ENCODE measurements at regions not wholly inside any gene's neighbourhood (a gene's known extent, or its start where the extent isn't known, plus 50 kb on each side); places are given as distances from the start of the nearest gene placed in this dataset.

DNA sequence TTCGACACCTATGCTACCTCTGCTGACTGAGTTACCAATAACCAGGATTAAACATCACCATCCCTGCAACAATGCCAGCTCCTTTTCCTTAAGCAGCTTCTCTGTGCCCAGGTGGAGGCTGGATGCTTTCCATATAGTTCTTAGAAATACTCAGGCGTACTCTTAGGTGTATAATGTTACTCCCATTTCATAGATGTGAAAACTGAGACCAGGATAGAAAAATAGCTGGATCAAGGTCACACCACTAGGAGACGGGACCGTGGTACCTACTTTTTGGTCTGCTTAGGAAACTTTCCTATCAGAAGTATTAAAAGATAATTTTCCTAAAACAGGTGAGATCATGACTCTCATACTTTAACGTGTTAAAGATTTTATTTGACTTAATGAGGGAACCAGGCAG, 141.7 kb upstream of the RPL38 start:
- no peak for DNase-seq

DNA sequence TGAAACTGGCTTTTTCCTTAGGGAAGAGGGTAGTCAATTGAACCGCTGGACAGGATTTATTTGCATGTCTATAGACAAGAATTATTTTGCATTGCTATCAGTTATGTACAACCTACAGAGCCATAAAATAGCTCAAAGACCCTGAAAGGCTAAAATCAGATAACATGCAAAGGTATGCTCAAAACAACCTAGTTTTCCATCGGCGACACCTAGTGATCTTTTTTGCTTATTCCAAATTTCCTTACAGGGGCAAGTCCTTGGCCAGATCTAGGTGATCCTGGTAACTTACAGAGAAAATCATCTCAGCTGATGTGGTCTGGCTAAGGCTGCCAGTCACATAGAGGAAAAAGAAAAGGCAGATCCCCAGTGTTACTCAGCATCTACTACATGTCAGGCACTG, 141.2 kb upstream of the RPL38 start:
- DNase-seq = no peak

DNA sequence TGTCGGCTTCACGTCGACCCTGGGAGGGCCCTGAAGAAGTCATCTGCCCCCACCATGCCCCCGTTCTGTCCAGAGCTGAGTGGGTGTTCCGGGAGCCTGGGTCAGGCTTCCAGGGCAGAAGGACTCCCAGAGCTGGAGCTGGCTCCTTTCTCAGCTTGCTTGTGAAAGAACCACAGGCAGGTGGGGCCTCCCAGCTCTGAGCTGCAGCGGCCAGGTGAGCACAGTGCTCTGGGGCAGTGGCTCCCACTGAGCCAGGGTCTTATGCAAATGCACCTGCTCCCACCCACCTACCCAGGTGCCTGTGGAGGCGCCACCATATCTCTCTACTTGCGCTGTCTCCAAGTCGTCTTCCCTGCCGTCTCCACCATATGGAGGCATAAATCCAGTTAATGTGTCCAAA, 140.0 kb upstream of the RPL38 start:
- DNase-seq = no peak

DNA sequence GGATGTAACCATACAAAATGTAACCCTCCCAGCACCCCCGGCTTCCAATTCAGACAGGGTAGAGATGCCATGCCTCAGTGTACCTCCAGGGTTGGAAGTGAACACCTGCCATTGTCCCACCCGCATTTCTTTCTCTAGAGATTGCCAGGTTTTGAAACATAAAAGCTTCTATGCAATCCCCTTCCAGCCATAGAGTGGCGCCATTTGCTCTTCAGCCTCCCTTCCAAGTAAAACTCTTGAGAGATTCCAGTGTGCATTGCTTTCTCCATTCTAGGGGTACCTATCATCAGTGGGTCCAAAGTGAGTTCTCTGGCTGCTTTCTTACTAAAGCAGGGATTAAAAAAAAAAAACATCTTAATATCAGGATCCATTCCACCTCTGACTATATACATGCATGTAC, 133.1 kb upstream of the RPL38 start:
- DNase-seq = no peak

DNA sequence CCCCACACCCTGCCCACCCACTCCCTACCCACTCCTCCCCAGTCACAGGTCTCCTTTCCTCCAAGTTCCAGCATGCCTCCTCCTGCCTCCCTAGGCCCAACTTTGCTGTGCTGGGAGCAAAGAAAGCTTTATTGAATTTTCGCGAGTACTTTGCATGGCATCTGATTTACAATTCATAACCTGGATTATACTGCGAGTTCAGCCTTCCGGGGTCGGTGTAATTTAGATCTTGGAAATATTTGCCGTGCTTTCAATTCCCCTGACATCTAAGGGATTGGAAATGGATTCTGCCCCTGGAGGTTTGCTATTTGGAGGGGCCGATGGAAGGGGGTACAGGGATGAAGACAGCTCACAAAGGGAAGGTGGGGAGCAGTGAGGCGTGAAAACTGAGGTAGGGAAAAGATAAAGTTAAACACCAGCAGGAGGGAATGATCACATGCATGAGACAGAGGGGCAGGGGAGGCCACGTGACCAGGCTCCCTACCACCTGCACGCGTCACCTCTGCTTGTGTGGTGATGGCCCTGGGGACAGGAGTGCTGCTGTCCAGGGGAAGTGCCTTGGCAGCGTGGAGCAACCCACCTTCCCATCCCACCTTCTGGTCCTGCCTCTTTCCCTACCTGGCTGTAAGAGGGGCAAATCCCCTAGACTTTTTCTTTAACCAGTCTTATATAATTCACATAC, 132.3 kb upstream of the RPL38 start:
- DNase-seq = no peak

DNA sequence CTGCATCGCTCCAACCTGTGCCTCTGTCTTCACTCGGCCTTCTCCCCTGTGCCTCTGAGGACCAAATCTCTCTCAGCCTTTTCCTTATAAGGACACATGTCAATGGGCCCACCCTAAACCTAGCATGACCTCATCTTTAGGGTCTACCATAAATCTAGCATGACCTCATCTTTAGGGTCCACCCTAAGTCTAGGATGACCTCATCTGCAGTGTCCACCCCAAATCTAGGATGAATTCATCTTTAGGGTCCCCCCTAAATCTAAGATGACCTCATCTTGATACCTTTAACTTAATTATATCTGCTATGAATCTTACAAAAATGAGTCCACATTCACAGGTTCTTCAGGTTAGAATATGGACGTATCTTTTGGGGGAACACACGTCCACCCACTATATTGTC, 131.1 kb upstream of the RPL38 start:
- no peak for DNase-seq

DNA sequence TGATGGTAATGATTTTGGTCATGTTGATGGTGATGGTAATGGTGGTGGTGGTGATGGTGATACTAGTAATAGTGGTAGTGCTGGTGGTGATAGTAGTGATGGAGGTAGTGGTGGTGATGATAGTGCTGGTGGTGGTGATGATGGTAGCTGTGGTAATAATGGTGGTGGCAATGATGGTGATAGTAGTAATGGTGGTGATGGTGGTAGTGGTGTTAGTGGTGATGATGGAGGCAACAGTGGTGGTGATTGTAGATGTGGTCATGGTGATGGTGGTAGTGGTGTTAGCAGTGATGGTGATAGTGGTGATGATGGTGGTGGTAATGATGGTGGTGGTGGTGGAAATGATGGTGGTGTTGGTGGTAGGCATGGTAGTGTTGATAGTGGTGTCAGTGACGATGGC, 127.0 kb upstream of the RPL38 start:
- no peak for DNase-seq

DNA sequence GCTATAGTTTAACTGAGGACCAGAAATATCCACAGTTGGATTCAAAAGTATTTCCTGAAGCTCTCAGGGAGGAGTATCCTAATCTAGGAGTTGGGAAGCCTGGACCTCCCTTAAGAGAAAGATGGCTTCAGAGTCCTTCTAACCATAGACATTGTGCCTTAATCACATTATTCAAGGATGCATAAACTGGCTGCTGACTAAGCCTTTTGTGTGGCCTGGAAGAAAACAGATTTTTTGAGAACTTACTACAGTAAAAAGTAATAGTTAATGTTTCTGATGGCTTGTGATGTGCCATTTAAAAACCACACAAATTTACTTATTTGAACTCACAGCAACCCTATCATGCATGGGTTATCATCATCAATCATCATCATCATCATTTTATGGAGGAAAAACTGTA, 126.2 kb upstream of the RPL38 start:
- DNase-seq = no peak

DNA sequence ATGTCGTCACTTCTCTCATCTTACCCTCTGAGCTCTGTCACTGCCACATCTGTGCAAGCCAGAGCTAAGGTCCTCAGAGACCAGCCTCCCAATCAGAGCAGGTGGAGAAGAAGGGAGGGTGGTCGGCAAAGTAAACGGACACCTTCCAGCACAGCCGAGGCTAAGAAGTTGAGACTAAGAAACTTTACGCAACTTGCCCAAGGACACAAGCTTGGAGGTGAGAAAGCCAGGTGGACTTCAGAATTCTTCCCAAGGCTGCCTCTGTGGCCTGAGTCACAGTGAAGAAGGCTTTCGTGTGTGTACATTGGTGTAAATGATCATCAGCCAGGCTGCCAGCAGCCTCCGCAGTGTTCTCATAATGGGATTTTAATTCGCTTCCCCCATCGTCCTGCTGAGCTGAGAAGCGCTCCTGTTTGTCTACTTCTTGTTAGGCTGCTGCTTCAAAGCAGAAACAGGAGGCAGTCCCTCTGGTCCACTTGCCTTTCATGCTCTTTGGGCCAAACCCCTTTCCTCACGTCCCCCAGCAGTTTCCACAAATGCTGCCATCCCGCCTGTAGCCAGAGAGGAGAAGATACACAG, 125.0 kb upstream of the RPL38 start:
- peak; percentile 38 for DNase-seq

DNA sequence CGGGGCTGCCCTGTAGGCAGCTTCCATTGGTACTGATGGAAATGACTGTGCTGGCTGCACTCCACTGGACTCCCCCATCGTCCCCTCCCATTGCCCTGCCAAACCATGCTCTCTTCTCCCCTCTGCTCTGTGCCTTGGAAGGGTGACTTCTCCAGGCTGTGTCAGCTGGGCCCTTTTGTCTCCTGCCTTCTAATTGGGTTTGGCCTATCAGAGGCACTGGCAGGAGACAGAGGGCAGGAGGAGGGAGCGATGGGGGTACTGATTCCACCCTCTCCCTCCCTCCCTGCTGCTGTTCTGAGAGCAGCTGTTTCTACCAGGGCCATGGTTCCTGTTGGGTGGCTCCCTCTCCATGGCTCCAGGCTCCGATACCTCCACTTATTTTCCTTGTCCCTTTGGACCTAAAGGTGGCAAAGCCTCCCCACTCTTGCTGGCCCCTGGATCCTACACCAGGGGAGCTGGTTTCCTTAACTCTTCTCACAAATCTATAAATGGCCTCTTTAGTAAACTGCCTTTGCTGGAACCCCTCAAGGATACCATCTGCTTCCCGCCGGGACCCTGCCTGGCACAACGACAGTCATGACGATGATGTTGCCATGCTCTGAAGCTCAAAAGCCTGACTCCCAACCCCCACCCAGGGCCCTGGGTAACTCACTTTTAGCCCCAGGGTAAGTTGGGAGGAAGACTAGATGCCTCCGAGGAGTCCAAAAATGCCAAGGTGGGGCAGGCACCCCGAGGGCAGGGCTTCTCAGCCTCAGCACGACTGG, 123.8 kb upstream of the RPL38 start:
- no peak for DNase-seq

DNA sequence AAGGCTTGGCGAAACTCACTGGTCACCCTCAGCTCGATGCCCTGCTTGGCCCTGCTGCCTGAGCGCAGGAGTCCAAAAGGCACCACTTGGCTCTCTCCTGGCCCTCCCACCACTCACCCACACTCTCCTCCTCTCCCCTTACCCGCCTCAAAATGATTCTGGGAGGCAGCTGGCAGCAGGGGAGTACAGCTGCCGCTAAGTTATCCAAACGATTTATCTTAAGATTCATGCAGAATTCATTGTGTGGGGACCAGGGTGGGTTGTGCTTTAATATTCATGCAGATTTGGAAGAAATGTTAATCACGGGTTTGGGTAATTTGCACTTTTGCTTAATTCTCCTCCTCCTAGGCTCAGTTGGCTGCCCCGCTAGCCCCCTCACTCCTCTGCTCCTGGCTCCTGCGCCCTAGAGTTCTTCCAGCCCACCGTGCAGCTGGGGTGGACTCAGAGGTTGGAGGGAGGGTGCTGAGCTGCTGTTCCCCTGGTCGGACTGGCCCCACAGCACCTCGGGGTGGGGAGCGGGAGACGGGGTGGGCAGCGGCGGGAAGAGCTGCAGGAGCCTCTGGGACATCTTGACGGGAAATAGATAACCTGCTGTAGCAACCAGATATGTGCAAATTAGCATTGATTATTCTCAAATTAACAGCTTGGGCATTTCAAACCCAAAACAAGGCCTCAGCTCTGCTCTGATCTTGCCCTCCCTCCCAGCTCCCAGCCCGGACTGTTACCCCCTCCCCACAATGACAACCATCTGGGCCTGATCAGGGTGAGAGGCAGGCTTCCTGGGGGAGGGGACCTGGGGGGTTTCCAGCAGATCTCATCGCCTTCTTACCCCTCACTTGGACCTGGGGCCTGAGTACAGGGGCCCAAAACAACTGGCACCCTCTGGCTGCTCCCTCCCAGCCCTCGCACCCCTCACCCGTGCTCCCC, 122.6 kb upstream of the RPL38 start:
- no peak for DNase-seq

DNA sequence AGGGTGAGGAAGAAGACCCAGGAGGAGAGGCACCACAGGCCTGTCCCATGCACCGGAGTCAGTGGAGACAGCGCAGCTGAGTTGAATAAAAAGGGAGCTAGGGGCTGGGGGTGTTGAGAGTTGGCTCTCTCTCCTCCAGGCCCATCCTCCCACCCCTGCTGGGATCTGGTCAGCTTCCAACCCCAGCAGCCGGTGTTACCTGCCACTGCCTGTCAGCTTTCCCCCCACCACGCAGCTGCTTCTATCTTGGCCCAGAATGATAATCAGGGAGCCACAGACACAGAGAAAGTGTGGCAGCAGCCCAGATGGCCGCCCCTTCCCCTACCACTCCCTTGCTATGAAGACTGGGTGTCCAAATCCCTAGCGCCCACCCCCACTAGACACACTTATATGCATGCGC, 120.6 kb upstream of the RPL38 start:
- DNase-seq = peak; percentile 58

DNA sequence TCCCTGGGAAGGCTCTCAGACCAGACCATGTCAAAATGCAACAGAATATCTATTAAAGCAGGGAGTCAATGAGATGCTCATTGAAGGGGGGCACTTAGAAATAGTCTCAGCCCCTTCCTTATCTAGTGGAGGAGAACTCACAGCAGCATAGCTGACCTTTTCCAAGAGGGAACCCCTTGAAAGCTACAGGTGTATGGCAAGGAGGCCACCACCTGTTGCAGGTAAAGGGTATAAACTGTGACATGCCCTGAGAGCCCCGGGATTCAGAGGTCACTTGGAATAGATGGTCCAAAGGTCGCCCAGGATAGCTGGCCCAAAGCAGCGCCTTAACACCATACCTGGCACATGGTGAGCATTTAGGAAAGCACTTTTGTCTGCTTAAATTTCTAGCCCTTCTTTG, 120.2 kb upstream of the RPL38 start:
- no peak for DNase-seq

DNA sequence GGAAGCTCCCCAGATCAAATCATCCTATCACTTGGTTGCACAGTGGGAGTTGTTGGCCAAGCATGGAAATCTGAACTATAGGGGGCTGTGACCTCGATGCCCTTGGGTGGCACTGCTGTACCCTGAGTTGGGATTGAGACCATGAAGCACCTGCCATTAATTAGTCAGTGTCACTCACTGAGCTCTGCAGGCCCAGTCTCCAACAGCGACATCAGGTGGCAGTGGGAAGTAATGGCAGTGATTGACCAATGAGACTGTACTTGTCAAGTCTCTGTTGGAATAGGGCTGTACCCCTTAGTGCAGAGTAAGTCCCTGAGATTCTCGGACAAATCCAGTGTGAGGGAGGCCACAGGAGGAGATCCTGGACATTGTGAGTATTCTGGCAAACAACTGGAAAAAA, 118.0 kb upstream of the RPL38 start:
- no peak for DNase-seq

DNA sequence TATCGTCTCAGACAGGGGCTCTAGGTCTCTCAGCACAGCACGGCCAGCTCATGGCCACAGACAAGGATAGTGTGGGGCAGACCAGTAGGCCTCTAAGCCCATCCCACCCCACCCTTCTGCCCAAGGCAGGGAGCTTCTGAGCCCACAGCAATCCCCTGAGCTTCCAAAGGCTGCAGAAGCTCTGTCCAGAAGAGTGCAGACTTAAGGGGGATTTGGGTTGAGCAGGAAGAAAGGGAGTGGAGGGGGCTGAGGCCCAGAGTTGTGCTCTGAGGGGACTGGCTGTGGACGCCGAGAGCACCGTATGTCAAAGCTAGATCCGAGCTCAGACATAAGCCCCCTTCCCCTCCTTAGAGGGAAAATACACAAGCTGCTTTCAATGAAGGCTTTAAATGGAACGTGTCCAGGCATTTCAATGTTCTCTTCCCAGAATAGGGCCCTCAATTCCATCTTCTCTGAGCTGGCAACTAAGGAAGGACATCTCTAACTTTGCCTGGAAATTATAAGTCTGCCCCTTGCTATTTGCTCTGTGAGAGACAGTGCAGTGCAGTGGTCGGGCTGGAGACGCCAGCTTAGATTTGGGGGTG, 116.4 kb upstream of the RPL38 start:
- DNase-seq = no peak

DNA sequence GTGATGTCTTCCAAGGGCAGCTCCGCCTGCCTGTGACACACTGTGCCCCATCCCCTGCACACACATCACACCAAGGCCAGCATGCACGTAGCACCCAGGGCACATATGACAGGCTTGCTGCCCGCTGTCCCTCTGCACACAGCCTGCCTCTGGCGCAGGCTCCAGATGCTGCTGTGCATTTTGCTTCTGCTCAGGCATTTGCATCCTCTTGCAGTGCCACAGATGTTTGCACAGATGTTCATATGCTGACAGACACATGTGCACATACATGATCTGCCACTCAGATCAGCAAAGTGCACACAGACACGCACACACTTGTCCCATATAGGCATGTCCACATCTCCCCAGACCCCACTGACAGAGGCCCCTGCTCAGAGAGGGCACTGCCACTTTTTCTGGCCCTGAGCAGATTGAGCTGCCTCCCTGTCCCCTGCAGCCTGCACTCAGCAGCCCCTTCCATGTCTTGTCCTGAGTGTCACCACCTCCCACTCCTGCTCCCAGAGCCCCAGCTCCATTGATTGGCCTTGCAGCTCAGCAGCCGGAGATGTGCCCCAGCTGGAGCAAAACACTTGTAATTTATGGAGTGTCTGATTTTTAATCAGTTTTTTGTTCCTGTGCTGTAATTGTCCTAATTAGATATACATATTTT, 115.1 kb upstream of the RPL38 start:
- DNase-seq = no peak

DNA sequence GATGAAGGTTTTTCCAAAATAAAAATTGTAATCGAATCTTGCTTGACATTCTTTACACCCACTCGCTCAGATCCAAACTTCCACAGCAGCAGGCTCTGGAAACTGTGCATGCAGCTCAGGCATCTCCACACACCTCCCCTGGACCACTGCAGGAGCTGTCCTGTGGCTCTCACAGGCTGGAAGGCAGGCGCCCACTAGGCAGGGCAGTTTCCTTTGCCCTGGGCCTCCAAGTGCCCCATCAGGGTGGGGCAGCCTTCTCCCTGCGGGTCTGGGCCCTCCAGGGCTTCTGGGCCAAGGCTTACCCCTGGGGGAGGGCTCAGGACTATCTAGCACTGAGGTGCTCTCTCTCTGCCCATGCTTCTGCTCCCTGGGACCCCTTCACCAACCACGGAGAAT, 114.5 kb upstream of the RPL38 start:
- DNase-seq = no peak

DNA sequence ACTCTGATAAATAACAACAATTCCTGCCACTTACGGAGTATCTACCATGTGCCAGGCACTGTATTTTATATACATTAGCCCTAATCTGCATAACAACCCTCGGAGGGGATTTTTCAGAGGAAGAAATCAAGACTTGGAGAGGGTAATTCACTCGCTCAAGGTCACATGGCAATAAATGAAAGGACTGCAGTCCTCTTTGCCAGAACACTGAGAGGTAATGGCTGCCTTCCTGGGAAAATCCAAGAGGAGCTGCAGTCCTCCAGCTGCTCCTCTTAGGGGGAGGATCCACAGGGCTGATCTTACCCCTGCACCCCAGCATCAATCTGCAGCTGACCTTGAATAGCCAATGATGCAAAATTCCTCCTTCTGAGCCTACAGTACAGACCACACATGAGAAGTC, 114.1 kb upstream of the RPL38 start:
- no peak for DNase-seq

DNA sequence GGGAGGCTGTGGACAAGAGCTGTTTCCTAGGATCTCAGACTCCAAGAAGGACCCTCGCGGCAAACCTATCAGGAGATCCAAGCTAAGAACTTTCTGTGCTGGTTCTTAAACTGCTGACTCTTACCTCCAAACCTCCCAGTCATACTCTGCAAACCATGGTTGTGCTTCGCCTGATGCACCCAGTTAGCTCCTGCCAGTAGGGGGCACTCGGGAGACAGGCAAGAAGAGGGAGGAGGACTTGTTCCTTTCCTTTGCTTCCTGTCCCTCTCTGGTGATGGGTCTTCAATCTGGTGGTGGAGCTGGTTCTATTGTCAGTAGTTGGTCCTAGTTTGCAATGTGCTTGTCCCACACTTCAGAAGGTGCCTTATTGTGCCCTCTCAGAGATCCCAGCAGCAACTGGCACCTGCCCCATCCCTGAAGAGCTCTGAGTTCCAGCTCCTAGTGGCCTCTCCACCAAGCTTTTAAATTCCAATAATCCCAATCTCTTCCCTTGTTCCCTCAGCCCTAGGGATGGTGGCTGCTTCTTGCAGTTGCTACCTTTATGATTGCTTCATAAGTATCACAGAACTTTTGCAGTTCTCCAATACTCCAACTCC, 113.5 kb upstream of the RPL38 start:
- peak; percentile 60 for DNase-seq

DNA sequence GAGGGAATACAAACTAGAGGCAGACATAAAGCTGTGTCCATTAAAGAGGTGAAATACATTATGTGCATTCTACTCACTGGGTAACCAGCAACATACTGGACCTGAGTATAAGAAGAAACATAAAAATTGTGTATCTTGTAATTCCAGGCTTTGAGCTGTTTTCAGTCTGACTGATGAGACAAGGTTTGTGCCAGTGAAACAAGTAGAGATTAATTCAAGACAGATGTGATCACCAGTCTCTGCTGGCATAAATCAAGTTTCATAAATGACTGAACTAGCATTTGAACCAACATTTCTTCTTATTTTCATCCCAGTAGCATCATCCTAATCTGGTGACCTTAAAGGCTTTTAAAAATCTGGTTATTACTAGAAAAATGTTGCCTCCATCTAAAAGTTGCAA, 108.8 kb upstream of the RPL38 start:
- DNase-seq = no peak

DNA sequence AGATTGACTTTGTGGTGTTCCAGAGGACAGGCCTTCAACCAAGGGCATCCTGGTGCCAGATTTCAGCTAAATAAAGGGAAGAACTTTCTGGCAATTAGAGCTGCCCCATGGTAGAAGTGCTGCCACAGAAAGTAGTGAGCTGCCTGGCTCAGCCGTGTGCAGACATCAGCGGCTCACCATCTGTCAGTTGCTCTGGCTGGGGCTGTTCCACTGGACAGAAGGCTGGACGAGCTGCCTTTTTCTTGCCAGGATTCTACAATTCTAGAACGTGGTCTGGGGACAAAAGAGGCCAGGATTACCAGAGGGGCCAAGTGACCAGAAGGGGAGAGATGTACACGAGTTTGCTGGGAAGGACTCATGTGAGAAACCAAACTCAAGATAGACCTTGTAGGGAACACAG, 107.0 kb upstream of the RPL38 start:
- DNase-seq = no peak

All from NCI-H1092 (cell line).